ENCODE measurements at regions not wholly inside any gene's neighbourhood (a gene's known extent, or its start where the extent isn't known, plus 50 kb on each side); places are given as distances from the start of the nearest gene placed in this dataset.

DNA sequence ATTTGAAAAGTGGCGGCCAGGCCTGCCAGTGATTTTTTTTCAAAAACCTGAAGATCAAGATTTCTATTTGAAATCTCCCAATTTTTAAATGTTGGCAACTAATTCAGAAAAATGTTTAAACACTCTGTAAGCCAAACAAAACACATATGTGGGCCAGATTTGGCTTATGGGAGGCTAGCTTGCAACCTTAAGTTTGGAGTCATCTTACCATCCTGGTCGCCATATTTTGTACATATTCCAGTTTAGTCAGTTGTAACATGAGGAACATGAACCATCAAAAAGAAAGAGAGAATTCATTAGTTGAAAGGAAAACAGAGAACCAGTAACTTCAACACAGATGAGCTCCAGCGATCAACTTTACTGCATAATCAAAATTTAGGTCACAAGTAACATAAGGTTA lies 115.4 kb downstream of the TMEM26 start:
- TF ChIP-seq, protein P1, sequence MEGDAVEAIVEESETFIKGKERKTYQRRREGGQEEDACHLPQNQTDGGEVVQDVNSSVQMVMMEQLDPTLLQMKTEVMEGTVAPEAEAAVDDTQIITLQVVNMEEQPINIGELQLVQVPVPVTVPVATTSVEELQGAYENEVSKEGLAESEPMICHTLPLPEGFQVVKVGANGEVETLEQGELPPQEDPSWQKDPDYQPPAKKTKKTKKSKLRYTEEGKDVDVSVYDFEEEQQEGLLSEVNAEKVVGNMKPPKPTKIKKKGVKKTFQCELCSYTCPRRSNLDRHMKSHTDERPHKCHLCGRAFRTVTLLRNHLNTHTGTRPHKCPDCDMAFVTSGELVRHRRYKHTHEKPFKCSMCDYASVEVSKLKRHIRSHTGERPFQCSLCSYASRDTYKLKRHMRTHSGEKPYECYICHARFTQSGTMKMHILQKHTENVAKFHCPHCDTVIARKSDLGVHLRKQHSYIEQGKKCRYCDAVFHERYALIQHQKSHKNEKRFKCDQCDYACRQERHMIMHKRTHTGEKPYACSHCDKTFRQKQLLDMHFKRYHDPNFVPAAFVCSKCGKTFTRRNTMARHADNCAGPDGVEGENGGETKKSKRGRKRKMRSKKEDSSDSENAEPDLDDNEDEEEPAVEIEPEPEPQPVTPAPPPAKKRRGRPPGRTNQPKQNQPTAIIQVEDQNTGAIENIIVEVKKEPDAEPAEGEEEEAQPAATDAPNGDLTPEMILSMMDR (IDR thresholded peaks at IDR 0.05; ENCODE audit: low read depth, low read length) = no peak
- no peaks in the 10 kb centered on the region for H3K27me3 ChIP-seq (ENCODE audit: control insufficient read depth, insufficient read depth, low read length)
- no peak overlapping the region for H3K27ac ChIP-seq (ENCODE audit: low read depth, low read length)
- ChIA-PET CTCF (no interaction called here), POLR2A (no interaction called here)
- DNase-seq (ENCODE audit: low read depth, low spot score) = no peak
- no peaks in the 10 kb centered on the region for H3K9me3 ChIP-seq (ENCODE audit: control insufficient read depth, insufficient read depth, low read length)
- H3K4me3 ChIP-seq (ENCODE audit: low read depth, low read length) = no peak overlapping the region

GRCh38 chr10:61336831-61337230 lies 116.3 kb downstream of the TMEM26 start:
- H3K27ac ChIP-seq (ENCODE audit: low read depth, low read length) = no peak overlapping the region
- POLR2A ChIA-PET = no interaction called here
- no peaks in the 10 kb centered on the region for H3K27me3 ChIP-seq (ENCODE audit: control insufficient read depth, insufficient read depth, low read length)
- DNase-seq (ENCODE audit: low read depth, low spot score) = no peak
- TF ChIP-seq, protein P1 (IDR thresholded peaks at IDR 0.05; ENCODE audit: low read depth, low read length) = no peak
- H3K4me3 ChIP-seq (ENCODE audit: low read depth, low read length) = no peak overlapping the region
- CTCF ChIA-PET = no interaction called here
- no peaks in the 10 kb centered on the region for H3K9me3 ChIP-seq (ENCODE audit: control insufficient read depth, insufficient read depth, low read length)

- POLR2A ChIA-PET = no interaction called here
Measured at GRCh38 chr10:61335359-61335758, 117.8 kb downstream of the TMEM26 start.

GRCh38 chr10:61332581-61332980 lies 120.6 kb downstream of the TMEM26 start:
- POLR2A ChIA-PET = no interaction called here
- DNase-seq (ENCODE audit: low read depth, low spot score) = no peak

More at GRCh38 chr10:61335359-61335758, 117.8 kb downstream of the TMEM26 start:
- TF ChIP-seq, protein P1 (IDR thresholded peaks at IDR 0.05; ENCODE audit: low read depth, low read length) = no peak
- Histone ChIP-seq H3K4me3 (ENCODE audit: low read depth, low read length) (no peak overlapping the region), H3K9me3 (ENCODE audit: control insufficient read depth, insufficient read depth, low read length) (no peaks in the 10 kb centered on the region), H3K27ac (ENCODE audit: low read depth, low read length) (no peak overlapping the region), H3K27me3 (ENCODE audit: control insufficient read depth, insufficient read depth, low read length) (no peaks in the 10 kb centered on the region)
- DNase-seq (ENCODE audit: low read depth, low spot score) = no peak
- CTCF ChIA-PET = no interaction called here

DNA sequence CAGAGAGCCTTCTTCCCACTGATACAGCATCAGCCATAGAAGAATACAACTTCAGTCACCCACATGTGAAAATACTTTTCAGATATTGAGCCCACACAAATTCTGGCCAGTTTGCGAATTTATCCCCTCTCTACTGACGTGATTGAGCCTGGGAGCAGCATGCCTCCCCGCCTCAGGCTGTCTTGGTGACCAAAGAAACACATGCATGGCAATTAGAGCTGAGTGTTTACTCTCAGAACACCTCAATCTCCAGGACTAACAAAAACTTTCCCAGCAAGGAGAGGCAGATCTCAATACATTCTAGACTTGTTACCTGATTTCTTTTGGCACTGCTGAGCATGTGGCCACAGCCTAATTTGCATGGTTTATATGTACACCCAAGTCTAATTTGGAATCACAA lies 122.5 kb downstream of the TMEM26 start:
- Histone ChIP-seq H3K27ac (ENCODE audit: low read depth, low read length) (no peak overlapping the region), H3K27me3 (ENCODE audit: control insufficient read depth, insufficient read depth, low read length) (no peaks in the 10 kb centered on the region), H3K4me3 (ENCODE audit: low read depth, low read length) (no peak overlapping the region), H3K9me3 (ENCODE audit: control insufficient read depth, insufficient read depth, low read length) (no peaks in the 10 kb centered on the region)
- DNase-seq (ENCODE audit: low read depth, low spot score) = no peak
- CTCF ChIA-PET = no interaction called here
- POLR2A ChIA-PET = no interaction called here
- TF ChIP-seq, protein P1 (IDR thresholded peaks at IDR 0.05; ENCODE audit: low read depth, low read length) = no peak

More at GRCh38 chr10:61332581-61332980, 120.6 kb downstream of the TMEM26 start:
- TF ChIP-seq, protein P1 (IDR thresholded peaks at IDR 0.05; ENCODE audit: low read depth, low read length) = no peak
- Histone ChIP-seq H3K27ac (ENCODE audit: low read depth, low read length) (no peak overlapping the region), H3K9me3 (ENCODE audit: control insufficient read depth, insufficient read depth, low read length) (no peaks in the 10 kb centered on the region), H3K4me3 (ENCODE audit: low read depth, low read length) (no peak overlapping the region), H3K27me3 (ENCODE audit: control insufficient read depth, insufficient read depth, low read length) (no peaks in the 10 kb centered on the region)
- CTCF ChIA-PET = no interaction called here
